HG03565 (cell line): ENCODE measurements at regions not wholly inside any gene's neighbourhood (a gene's known extent, or its start where the extent isn't known, plus 50 kb on each side); places are given as distances from the start of the nearest gene placed in this dataset.
"Not testable (repeated sequence)": the region's sequence is repeated elsewhere in the genome, so short reads cannot be mapped to it uniquely, and the experiment has no call there.

Source experiments
- ATAC-seq: cut with Tn5 transposase; IDR thresholded peaks from one replicate; pipeline ENCODE4 v1.9.1; 2021; ENCODE audit warnings: mild to moderate bottlenecking, moderate library complexity; ENCODE audit not compliant: unreplicated experiment

- ATAC-seq: no peak
Observed at GRCh38 chr2:208794288-208794975, 387.8 kb downstream of the PTH2R start.

- no peak for ATAC-seq
Observed at GRCh38 chr2:208798698-208799097, 392.1 kb downstream of the PTH2R start.

- ATAC-seq: no peak
Observed at GRCh38 chr2:208799397-208799796, 392.8 kb downstream of the PTH2R start.

- ATAC-seq: not testable (repeated sequence)
Observed at GRCh38 chr2:208800887-208801286, 394.3 kb downstream of the PTH2R start.

GRCh38 chr2:208807756-208808155 lies 401.2 kb downstream of the PTH2R start:
- ATAC-seq: no peak

GRCh38 chr2:208811885-208812284 lies 405.3 kb downstream of the PTH2R start:
- ATAC-seq: not testable (repeated sequence)

- no peak for ATAC-seq
Observed at GRCh38 chr2:208819190-208819589, 412.6 kb downstream of the PTH2R start.

- ATAC-seq: no peak
Observed at GRCh38 chr2:208820014-208820688, 413.6 kb downstream of the PTH2R start.

GRCh38 chr2:208827109-208827508 lies 420.5 kb downstream of the PTH2R start:
- ATAC-seq: no peak

GRCh38 chr2:208827549-208828221 lies 421.1 kb downstream of the PTH2R start:
- ATAC-seq: no peak

GRCh38 chr2:208830203-208830602 lies 423.6 kb downstream of the PTH2R start:
- ATAC-seq: no peak

GRCh38 chr2:208847651-208848050 lies 441.1 kb downstream of the PTH2R start:
- ATAC-seq: no peak

- no peak for ATAC-seq
Observed at GRCh38 chr2:208854717-208855116, 448.1 kb downstream of the PTH2R start.

- ATAC-seq: no peak
Observed at GRCh38 chr2:208867374-208867773, 460.8 kb downstream of the PTH2R start.

- ATAC-seq: peak; percentile 90
Observed at GRCh38 chr2:208872591-208872990, 466.0 kb downstream of the PTH2R start.

- ATAC-seq: no peak
Observed at GRCh38 chr2:208879666-208880065, 473.1 kb downstream of the PTH2R start.

GRCh38 chr2:208880171-208880570 lies 473.6 kb downstream of the PTH2R start:
- no peak for ATAC-seq

GRCh38 chr2:208890486-208890885 lies 483.9 kb downstream of the PTH2R start:
- no peak for ATAC-seq

- ATAC-seq: no peak
Observed at GRCh38 chr2:208892203-208892602, 485.6 kb downstream of the PTH2R start.

- no peak for ATAC-seq
Observed at GRCh38 chr2:208906330-208906729, 499.7 kb downstream of the PTH2R start.

- ATAC-seq: no peak
Observed at GRCh38 chr2:208915401-208915800, 508.4 kb upstream of the MAP2 start.

- ATAC-seq: no peak
Observed at GRCh38 chr2:208916881-208917280, 507.0 kb upstream of the MAP2 start.
